ENCODE measurements at regions not wholly inside any gene's neighbourhood (a gene's known extent, or its start where the extent isn't known, plus 50 kb on each side); places are given as distances from the start of the nearest gene placed in this dataset.

GRCh38 chr5:158639881-158640592 is 459.7 kb downstream of the EBF1 start:
- RAD21 ChIA-PET (ENCODE audit: unreplicated experiment) = no interaction called here
- SMC1A ChIA-PET (ENCODE audit: uncharacterized antibody, unreplicated experiment) = interaction anchor here (1.1 to 1.8 kb wide), 4 partner anchors 11 to 303 kb away, joined by 3 to 4 read pairs (median 4); no protein-coding TSS in a partner anchor
- Histone ChIP-seq H3K4me3 (no peak overlapping the region), H3K27ac (ENCODE audit: control insufficient read depth, insufficient read depth) (no peak overlapping the region), H3K79me2 (ENCODE audit: control insufficient read depth, insufficient read depth, low read length) (no peaks in the 10 kb centered on the region), H3K4me2 (ENCODE audit: control insufficient read depth, insufficient read depth) (no peak overlapping the region), H4K20me1 (ENCODE audit: control insufficient read depth, insufficient read depth) (no peaks in the 10 kb centered on the region), H3K4me1 (ENCODE audit: control insufficient read depth, insufficient read depth, low read length) (no peaks in the 10 kb centered on the region), H3K36me3 (ENCODE audit: control insufficient read depth in 2 of 2, insufficient read depth in 2 of 2, low read length in 1 of 2) (no peaks in the 10 kb centered on the region), H2AFZ (ENCODE audit: control insufficient read depth, low read depth, low read length) (no peak overlapping the region), H3K9ac (ENCODE audit: control insufficient read depth, insufficient read depth, low read length) (no peak overlapping the region), H3K9me3 (replicated peaks; ENCODE audit: control insufficient read depth, insufficient read depth, low read length) (no peaks in the 10 kb centered on the region), H3K27me3 (replicated peaks in 1 of 2; ENCODE audit: control insufficient read depth in 2 of 2, insufficient read depth in 2 of 2, low read length in 1 of 2) (no peaks in the 10 kb centered on the region)
- POLR2A ChIA-PET = no interaction called here
- no peak for ATAC-seq
- CTCF ChIA-PET = interaction anchor here (0.7 to 1.5 kb wide), 2 partner anchors 8 to 37 kb away, joined by 3 to 4 read pairs; no protein-coding TSS in a partner anchor
- no peak for TF ChIP-seq RAD21 (IDR thresholded peaks at IDR 0.05; ENCODE audit: insufficient read depth, low read depth, low read length)
- FAIRE-seq = no peak
- no TSS peak for BruUV-seq (replicated peaks)
- in situ Hi-C loops (cut with MboI) = no loop called here
- intact Hi-C loops (cut with micrococcal nuclease; ENCODE audit: unreplicated experiment) = no loop called here
- WGBS (ENCODE audit: insufficient coverage, insufficient replicate concordance, low lambda C conversion rate, missing lambda C conversion rate) = 16% methylated on average over 5 of the region's 5 CpGs
- no peak for DNase-seq (ENCODE audit: low read depth, low spot score)

- DNase-seq (ENCODE audit: low read depth, low spot score) (no peak), ATAC-seq (no peak), FAIRE-seq (no peak)
- intact Hi-C loops (cut with micrococcal nuclease; ENCODE audit: unreplicated experiment) = no loop called here
- H3K9me3 ChIP-seq (replicated peaks; ENCODE audit: control insufficient read depth, insufficient read depth, low read length) = no peaks in the 10 kb centered on the region
- 43% methylated on average over 3 of the region's 3 CpGs for WGBS (ENCODE audit: insufficient coverage, insufficient replicate concordance, low lambda C conversion rate, missing lambda C conversion rate)
- H3K4me2 ChIP-seq (ENCODE audit: control insufficient read depth, insufficient read depth) = no peak overlapping the region
- H3K4me1 ChIP-seq (ENCODE audit: control insufficient read depth, insufficient read depth, low read length) = no peaks in the 10 kb centered on the region
- RAD21 ChIA-PET (ENCODE audit: unreplicated experiment) = no interaction called here
- no peaks in the 10 kb centered on the region for H3K79me2 ChIP-seq (ENCODE audit: control insufficient read depth, insufficient read depth, low read length)
- in situ Hi-C loops (cut with MboI) = no loop called here
- SMC1A ChIA-PET (ENCODE audit: uncharacterized antibody, unreplicated experiment) = no interaction called here
- no peak overlapping the region for H3K4me3 ChIP-seq
- H2AFZ ChIP-seq (ENCODE audit: control insufficient read depth, low read depth, low read length) = no peak overlapping the region
- BruUV-seq (replicated peaks) = no TSS peak
- no peak overlapping the region for H3K9ac ChIP-seq (ENCODE audit: control insufficient read depth, insufficient read depth, low read length)
- POLR2A ChIA-PET = no interaction called here
- H3K36me3 ChIP-seq (ENCODE audit: control insufficient read depth in 2 of 2, insufficient read depth in 2 of 2, low read length in 1 of 2) = no peaks in the 10 kb centered on the region
- H4K20me1 ChIP-seq (ENCODE audit: control insufficient read depth, insufficient read depth) = no peaks in the 10 kb centered on the region
- CTCF ChIA-PET = interaction anchor here (1.6 kb wide), 1 partner anchor 20 kb away, joined by 3 read pairs; no protein-coding TSS in a partner anchor
- no peaks in the 10 kb centered on the region for H3K27me3 ChIP-seq (replicated peaks in 1 of 2; ENCODE audit: control insufficient read depth in 2 of 2, insufficient read depth in 2 of 2, low read length in 1 of 2)
- no peak overlapping the region for H3K27ac ChIP-seq (ENCODE audit: control insufficient read depth, insufficient read depth)
- TF ChIP-seq MXI1 (IDR thresholded peaks at IDR 0.05; ENCODE audit: low read depth, low read length) (no peak), CREM (IDR thresholded peaks at IDR 0.05; ENCODE audit: low read depth) (no peak), TCF3 (IDR thresholded peaks at IDR 0.05; ENCODE audit: borderline replicate concordance, insufficient read depth, low read depth, low read length) (no peak), ZNF384 (IDR thresholded peaks at IDR 0.05; ENCODE audit: borderline replicate concordance, low read depth, low read length) (no peak), GABPA (IDR thresholded peaks at IDR 0.05; ENCODE audit: low read depth) (no peak), MAX (IDR thresholded peaks at IDR 0.05; ENCODE audit: low read depth, low read length) (no peak), HDGF (IDR thresholded peaks at IDR 0.05) (no peak), STAT1 (conservative IDR thresholded peaks at IDR 0.05) (no peak), ZZZ3 (IDR thresholded peaks at IDR 0.05; ENCODE audit: control insufficient read depth, insufficient read length, low read depth) (no peak), BCL11A (IDR thresholded peaks at IDR 0.05; ENCODE audit: low read depth, low read length) (no peak), EGR1 (IDR thresholded peaks at IDR 0.05; ENCODE audit: borderline replicate concordance in 1 of 2, low read depth in 2 of 2, low read length in 2 of 2) (no peak)
These were observed 461.3 kb downstream of the EBF1 start for GRCh38 chr5:158638396-158638795.
